Loucy (cell line): ENCODE measurements at regions not wholly inside any gene's neighbourhood (a gene's known extent, or its start where the extent isn't known, plus 50 kb on each side); places are given as distances from the start of the nearest gene placed in this dataset.

Experiments
- H2AFZ ChIP-seq: fragments of 200-600 bp; sonication (generic); 2 replicates; pipeline ENCODE4 v1.6.0; 2016; ENCODE audit warnings: antibody characterized with exemption, mild to moderate bottlenecking, low read length, moderate library complexity
- H3F3A ChIP-seq: fragments of 200-600 bp; 2 replicates; pipeline ENCODE4 v1.6.0; 2016; ENCODE audit warnings: antibody characterized with exemption, low read depth, mild to moderate bottlenecking
- H3K27me3 ChIP-seq: fragments of 200-600 bp; sonication (generic); 2 replicates; pipeline ENCODE4 v1.6.1; 2014; ENCODE audit warnings: low read length, mild to moderate bottlenecking; ENCODE audit not compliant: insufficient read depth, poor library complexity, severe bottlenecking
- H3K36me3 ChIP-seq: fragments of 200-600 bp; sonication (generic); 2 replicates; pipeline ENCODE4 v1.6.1; 2016; ENCODE audit warnings: low read length; ENCODE audit not compliant: insufficient read depth
- H3K4me1 ChIP-seq: fragments of 200-600 bp; sonication (generic); 2 replicates; pipeline ENCODE4 v1.5.1; 2014; ENCODE audit warnings: low read length, mild to moderate bottlenecking; ENCODE audit not compliant: insufficient read depth, poor library complexity, severe bottlenecking
- H3K4me2 ChIP-seq: fragments of 200-600 bp; sonication (generic); 2 replicates; pipeline ENCODE4 v1.6.0; 2014; ENCODE audit warnings: antibody characterized with exemption, low read length, low read depth, mild to moderate bottlenecking; ENCODE audit not compliant: poor library complexity, severe bottlenecking
- H3K4me3 ChIP-seq: fragments of 200-600 bp; sonication (generic); 2 replicates; pipeline ENCODE4 v1.5.1; 2014; ENCODE audit warnings: low read length, mild to moderate bottlenecking, mixed read lengths; ENCODE audit not compliant: poor library complexity, severe bottlenecking
- H3K79me2 ChIP-seq: fragments of 200-600 bp; sonication (generic); 2 replicates; pipeline ENCODE4 v1.6.1; 2014; ENCODE audit warnings: low read length; ENCODE audit not compliant: insufficient read depth
- H3K9ac ChIP-seq: fragments of 200-600 bp; sonication (generic); 2 replicates; pipeline ENCODE4 v1.6.0; 2014; ENCODE audit warnings: mild to moderate bottlenecking, low read depth, low read length, moderate library complexity; ENCODE audit not compliant: poor library complexity, severe bottlenecking
- H3K9me2 ChIP-seq: fragments of 200-600 bp; sonication (generic); replicated peaks from 2 replicates; pipeline ENCODE4 v1.6.1; 2016; ENCODE audit warnings: low read depth, low read length, mixed read lengths
- H3K9me3 ChIP-seq: fragments of 200-600 bp; sonication (generic); 2 replicates; pipeline ENCODE4 v1.6.1; 2014; ENCODE audit warnings: mild to moderate bottlenecking, antibody characterized with exemption, low read length, low read depth; ENCODE audit not compliant: insufficient read depth
- H4K20me1 ChIP-seq: fragments of 200-600 bp; sonication (generic); 2 replicates; pipeline ENCODE4 v1.6.0; 2014; ENCODE audit warnings: antibody characterized with exemption, low read length, mild to moderate bottlenecking; ENCODE audit not compliant: insufficient read depth, poor library complexity, severe bottlenecking
- CTCF ChIP-seq: fragments of 200-600 bp; sonication (generic); conservative IDR thresholded peaks from 2 replicates; pipeline ENCODE4 v1.5.1; 2014; ENCODE audit warnings: mild to moderate bottlenecking, antibody characterized with exemption, low read length
- EZH2phosphoT487 ChIP-seq: fragments of 200-600 bp; IDR thresholded peaks from 2 replicates; pipeline ENCODE4 v1.6.1; 2018; ENCODE audit warnings: antibody characterized with exemption, mild to moderate bottlenecking, moderate library complexity, borderline replicate concordance

DNA sequence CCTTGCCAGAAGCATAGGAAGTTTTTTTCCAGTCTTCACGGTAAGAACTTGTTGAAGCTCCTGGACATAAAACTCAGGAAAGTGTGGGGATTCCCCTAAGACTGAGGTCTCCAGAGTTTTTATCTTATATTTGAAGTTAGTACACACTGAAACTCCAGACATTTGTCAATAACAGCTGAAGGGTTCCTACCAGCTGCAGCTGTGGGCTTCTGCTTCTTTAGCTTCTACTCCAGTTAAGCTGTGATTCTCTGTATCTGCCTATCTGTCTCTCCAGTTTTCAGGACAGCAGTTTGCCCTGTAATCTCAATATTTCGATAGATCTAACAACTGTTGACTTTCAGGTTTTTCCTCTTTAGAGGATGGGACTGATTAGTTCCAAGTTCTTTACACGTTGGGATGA, 966.0 kb upstream of the SEMA6D start:
- Histone ChIP-seq H3F3A (no peaks in the 10 kb centered on the region), H3K9me2 (no peaks in the 10 kb centered on the region), H4K20me1 (no peaks in the 10 kb centered on the region), H3K27me3 (no peaks in the 10 kb centered on the region), H3K4me3 (no peak overlapping the region), H3K36me3 (no peaks in the 10 kb centered on the region), H3K9me3 (no peaks in the 10 kb centered on the region), H3K4me2 (no peak overlapping the region), H3K4me1 (no peaks in the 10 kb centered on the region), H3K79me2 (no peaks in the 10 kb centered on the region), H3K9ac (no peak overlapping the region), H2AFZ (no peak overlapping the region)
- TF ChIP-seq CTCF (no peak), EZH2phosphoT487 (no peak)

GRCh38 chr15:46753946-46754345, 963.4 kb upstream of the SEMA6D start:
- Histone ChIP-seq H3F3A (no peaks in the 10 kb centered on the region), H4K20me1 (no peaks in the 10 kb centered on the region), H2AFZ (no peak overlapping the region), H3K27me3 (no peaks in the 10 kb centered on the region), H3K4me1 (no peaks in the 10 kb centered on the region), H3K79me2 (no peaks in the 10 kb centered on the region), H3K9me2 (no peaks in the 10 kb centered on the region), H3K4me2 (no peak overlapping the region), H3K36me3 (no peaks in the 10 kb centered on the region), H3K9me3 (no peaks in the 10 kb centered on the region), H3K9ac (no peak overlapping the region), H3K4me3 (no peak overlapping the region)
- TF ChIP-seq CTCF (no peak), EZH2phosphoT487 (no peak)

GRCh38 chr15:46763091-46763490, 954.2 kb upstream of the SEMA6D start:
- no peak overlapping the region for H2AFZ ChIP-seq
- no peaks in the 10 kb centered on the region for H3K79me2 ChIP-seq
- H3F3A ChIP-seq = no peaks in the 10 kb centered on the region
- no peaks in the 10 kb centered on the region; the same call in 1 of the 2 replicates for H3K9me3 ChIP-seq
- H3K27me3 ChIP-seq = no peaks in the 10 kb centered on the region
- H3K9me2 ChIP-seq = no peaks in the 10 kb centered on the region
- H4K20me1 ChIP-seq = no peaks in the 10 kb centered on the region
- no peaks in the 10 kb centered on the region for H3K4me1 ChIP-seq
- H3K4me2 ChIP-seq = no peak overlapping the region
- no peak overlapping the region for H3K9ac ChIP-seq
- no peaks in the 10 kb centered on the region for H3K36me3 ChIP-seq
- TF ChIP-seq CTCF (no peak), EZH2phosphoT487 (no peak)
- no peak overlapping the region for H3K4me3 ChIP-seq
